Uterus (tissue), 2 donors: ENCODE measurements at regions not wholly inside any gene's neighbourhood (a gene's known extent, or its start where the extent isn't known, plus 50 kb on each side); places are given as distances from the start of the nearest gene placed in this dataset.

Experiments used
- POLR2A ChIP-seq, 2 donors: fragments of 450-650 bp; IDR thresholded peaks; one replicate each; pipeline ENCODE4 v1.6.1; 2016; ENCODE audit warnings: antibody characterized with exemption in 2 of 2, mild to moderate bottlenecking in 1 of 2, moderate library complexity in 1 of 2
- TF ChIP-seq, protein P1 (sequence below), 4 experiments: fragments of 200-600 bp in 2 of 4; fragments of 450-650 bp in 2 of 4; sonication (generic) in 2 of 4; IDR thresholded peaks; one replicate each; pipeline ENCODE4 v1.5.1; 2016 to 2019; ENCODE audit warnings: antibody characterized with exemption in 4 of 4, mild to moderate bottlenecking in 2 of 4, moderate library complexity in 1 of 4

DNA sequence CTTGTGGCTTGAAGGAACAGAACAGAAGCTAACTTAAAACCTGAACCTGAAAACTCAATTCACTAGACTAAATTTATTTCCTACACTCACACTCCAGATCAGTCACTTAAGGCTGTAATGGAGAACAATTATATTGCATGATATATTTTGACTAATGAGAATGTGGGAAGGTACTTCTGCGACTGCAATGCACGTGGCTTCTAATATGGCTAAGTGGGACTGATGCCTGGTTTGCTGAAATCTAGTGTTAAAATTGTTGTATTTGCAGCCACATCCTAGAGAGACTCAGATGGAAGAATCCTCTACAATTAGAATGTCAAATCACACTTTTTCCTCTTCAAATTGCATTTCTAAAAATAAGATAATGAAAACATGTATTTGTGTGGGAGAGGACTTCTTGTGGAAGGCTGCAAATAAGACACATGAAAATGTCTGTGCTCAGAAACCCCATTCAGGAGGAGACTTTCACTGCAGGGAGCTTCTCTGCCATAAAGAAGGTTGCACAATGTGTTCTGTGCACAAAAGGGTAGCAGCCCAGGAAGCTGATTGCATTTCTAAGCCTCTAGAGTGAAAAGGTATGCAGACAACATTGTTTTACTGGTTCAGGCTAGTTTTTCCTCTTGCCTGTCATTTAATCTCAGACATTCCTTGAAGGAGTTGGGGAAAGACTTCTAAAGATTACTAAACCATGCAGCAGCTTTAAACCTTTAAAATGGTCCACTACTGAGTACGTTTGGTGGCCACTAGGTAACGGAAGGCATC, 224.3 kb downstream of the NEDD1 start:
- no peak for TF ChIP-seq POLR2A (IDR thresholded peaks at IDR 0.05)
- TF ChIP-seq, protein P1, sequence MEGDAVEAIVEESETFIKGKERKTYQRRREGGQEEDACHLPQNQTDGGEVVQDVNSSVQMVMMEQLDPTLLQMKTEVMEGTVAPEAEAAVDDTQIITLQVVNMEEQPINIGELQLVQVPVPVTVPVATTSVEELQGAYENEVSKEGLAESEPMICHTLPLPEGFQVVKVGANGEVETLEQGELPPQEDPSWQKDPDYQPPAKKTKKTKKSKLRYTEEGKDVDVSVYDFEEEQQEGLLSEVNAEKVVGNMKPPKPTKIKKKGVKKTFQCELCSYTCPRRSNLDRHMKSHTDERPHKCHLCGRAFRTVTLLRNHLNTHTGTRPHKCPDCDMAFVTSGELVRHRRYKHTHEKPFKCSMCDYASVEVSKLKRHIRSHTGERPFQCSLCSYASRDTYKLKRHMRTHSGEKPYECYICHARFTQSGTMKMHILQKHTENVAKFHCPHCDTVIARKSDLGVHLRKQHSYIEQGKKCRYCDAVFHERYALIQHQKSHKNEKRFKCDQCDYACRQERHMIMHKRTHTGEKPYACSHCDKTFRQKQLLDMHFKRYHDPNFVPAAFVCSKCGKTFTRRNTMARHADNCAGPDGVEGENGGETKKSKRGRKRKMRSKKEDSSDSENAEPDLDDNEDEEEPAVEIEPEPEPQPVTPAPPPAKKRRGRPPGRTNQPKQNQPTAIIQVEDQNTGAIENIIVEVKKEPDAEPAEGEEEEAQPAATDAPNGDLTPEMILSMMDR (IDR thresholded peaks at IDR 0.05): no peak
